GM18868 (cell line): ENCODE measurements at regions not wholly inside any gene's neighbourhood (a gene's known extent, or its start where the extent isn't known, plus 50 kb on each side); places are given as distances from the start of the nearest gene placed in this dataset.

Experiments used
- ATAC-seq: cut with Tn5 transposase; IDR thresholded peaks from one replicate; pipeline ENCODE4 v1.9.1; 2021; ENCODE audit warnings: mild to moderate bottlenecking, moderate library complexity; ENCODE audit not compliant: unreplicated experiment

- no peak for ATAC-seq
These were observed 77.4 kb upstream of the CAMK1G start for GRCh38 chr1:209506101-209506500.

- no peak for ATAC-seq
These were observed 74.5 kb upstream of the CAMK1G start for GRCh38 chr1:209509039-209509438.

- no peak for ATAC-seq
These were observed 73.5 kb upstream of the CAMK1G start for GRCh38 chr1:209510063-209510462.

- no peak for ATAC-seq
These were observed 72.3 kb upstream of the CAMK1G start for GRCh38 chr1:209511169-209511568.

GRCh38 chr1:209512821-209513220, 70.7 kb upstream of the CAMK1G start:
- ATAC-seq: no peak

GRCh38 chr1:209513226-209513625, 70.3 kb upstream of the CAMK1G start:
- ATAC-seq: no peak

- ATAC-seq: no peak
These were observed 66.5 kb upstream of the CAMK1G start for GRCh38 chr1:209516771-209517680.

GRCh38 chr1:209517681-209518050, 65.8 kb upstream of the CAMK1G start:
- ATAC-seq: no peak

GRCh38 chr1:209519786-209520185, 63.7 kb upstream of the CAMK1G start:
- no peak for ATAC-seq

- ATAC-seq: no peak
These were observed 60.7 kb upstream of the CAMK1G start for GRCh38 chr1:209522826-209523225.

GRCh38 chr1:209526137-209526536, 57.4 kb upstream of the CAMK1G start:
- ATAC-seq: no peak

- no peak for ATAC-seq
These were observed 56.1 kb upstream of the CAMK1G start for GRCh38 chr1:209527372-209527771.

- ATAC-seq: no peak
These were observed 55.4 kb upstream of the CAMK1G start for GRCh38 chr1:209527993-209528717.

- no peak for ATAC-seq
These were observed 54.3 kb upstream of the CAMK1G start for GRCh38 chr1:209529233-209529632.

- no peak for ATAC-seq
These were observed 52.5 kb upstream of the CAMK1G start for GRCh38 chr1:209531006-209531405.

GRCh38 chr1:209531549-209531948, 52.0 kb upstream of the CAMK1G start:
- ATAC-seq: no peak
